Neural crest cell (in vitro differentiated cells): ENCODE measurements at regions not wholly inside any gene's neighbourhood (a gene's known extent, or its start where the extent isn't known, plus 50 kb on each side); places are given as distances from the start of the nearest gene placed in this dataset.

Experiments used
- DNase-seq: peaks from one replicate; pipeline ENCODE4 v3.0.0; 2021; ENCODE audit warnings: low read depth, mixed read lengths, low spot score
- H3K27ac Mint-ChIP-seq: one replicate; pipeline ENCODE4 v1.8.0; 2021; ENCODE audit warnings: mild to moderate bottlenecking, mixed read lengths; ENCODE audit not compliant: unreplicated experiment
- H3K27me3 Mint-ChIP-seq: 2 replicates; pipeline ENCODE4 v1.8.0; 2021; ENCODE audit warnings: low read depth, mild to moderate bottlenecking, mixed read lengths
- H3K36me3 Mint-ChIP-seq: 2 replicates; pipeline ENCODE4 v1.8.0; 2021; ENCODE audit warnings: low read depth, mild to moderate bottlenecking, mixed read lengths
- H3K4me1 Mint-ChIP-seq: 2 replicates; pipeline ENCODE4 v1.8.0; 2021; ENCODE audit warnings: mixed read lengths
- H3K4me3 Mint-ChIP-seq: one replicate; pipeline ENCODE4 v1.8.0; 2021; ENCODE audit warnings: mild to moderate bottlenecking, mixed read lengths
- H3K9me3 Mint-ChIP-seq: 2 replicates; pipeline ENCODE4 v1.8.0; 2021; ENCODE audit warnings: mixed read lengths
- TF ChIP-seq, protein P1 (sequence below): fragments of 200-600 bp; sonication (generic); conservative IDR thresholded peaks from 2 replicates; pipeline ENCODE4 v1.5.0; 2021; ENCODE audit warnings: antibody characterized with exemption, mild to moderate bottlenecking

DNA sequence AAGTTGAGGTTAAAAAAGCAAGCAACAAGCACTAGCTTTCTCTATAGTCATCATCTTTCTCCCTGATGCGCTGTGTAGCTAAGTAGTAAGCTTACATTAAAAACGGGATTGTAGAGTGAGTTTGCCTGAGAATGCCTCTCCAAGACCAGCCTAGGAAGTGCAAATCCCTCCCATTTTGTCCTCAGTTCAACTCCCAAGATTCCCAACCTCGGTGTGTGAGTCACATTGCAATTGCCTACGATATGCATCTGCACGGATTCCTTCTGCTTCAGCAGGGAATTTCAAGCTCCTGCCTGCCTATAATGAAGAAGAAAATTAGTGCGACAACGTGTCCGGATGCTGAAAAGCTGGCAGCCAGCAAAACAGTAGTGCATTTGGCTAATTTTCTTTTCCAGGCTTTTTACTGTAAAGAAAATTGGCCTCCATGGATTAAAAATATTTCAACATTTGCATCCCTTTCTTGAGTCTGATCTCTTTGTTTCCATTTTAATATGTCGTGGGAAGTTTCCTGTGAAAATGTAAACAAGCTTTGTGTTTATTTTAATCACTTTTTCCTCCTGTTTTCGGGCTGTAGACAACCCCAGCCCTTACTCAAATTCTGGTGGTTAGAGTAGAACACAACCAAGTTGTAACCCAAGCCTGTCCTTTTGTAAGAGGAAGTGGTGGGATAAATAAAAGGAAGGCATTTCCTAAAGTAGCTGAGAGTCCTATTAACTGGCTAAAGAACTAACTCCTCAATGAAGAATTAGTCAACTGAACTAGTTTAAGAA, 58.4 kb upstream of the TET2 start:
- H3K9me3 Mint-ChIP-seq = peaks cover 12% of the 10 kb centered on the region
- H3K36me3 Mint-ChIP-seq = no peaks in the 10 kb centered on the region
- no peak overlapping the region for H3K4me3 Mint-ChIP-seq
- DNase-seq = no peak
- no peak overlapping the region for H3K27ac Mint-ChIP-seq
- H3K4me1 Mint-ChIP-seq = no peaks in the 10 kb centered on the region
- TF ChIP-seq, protein P1, sequence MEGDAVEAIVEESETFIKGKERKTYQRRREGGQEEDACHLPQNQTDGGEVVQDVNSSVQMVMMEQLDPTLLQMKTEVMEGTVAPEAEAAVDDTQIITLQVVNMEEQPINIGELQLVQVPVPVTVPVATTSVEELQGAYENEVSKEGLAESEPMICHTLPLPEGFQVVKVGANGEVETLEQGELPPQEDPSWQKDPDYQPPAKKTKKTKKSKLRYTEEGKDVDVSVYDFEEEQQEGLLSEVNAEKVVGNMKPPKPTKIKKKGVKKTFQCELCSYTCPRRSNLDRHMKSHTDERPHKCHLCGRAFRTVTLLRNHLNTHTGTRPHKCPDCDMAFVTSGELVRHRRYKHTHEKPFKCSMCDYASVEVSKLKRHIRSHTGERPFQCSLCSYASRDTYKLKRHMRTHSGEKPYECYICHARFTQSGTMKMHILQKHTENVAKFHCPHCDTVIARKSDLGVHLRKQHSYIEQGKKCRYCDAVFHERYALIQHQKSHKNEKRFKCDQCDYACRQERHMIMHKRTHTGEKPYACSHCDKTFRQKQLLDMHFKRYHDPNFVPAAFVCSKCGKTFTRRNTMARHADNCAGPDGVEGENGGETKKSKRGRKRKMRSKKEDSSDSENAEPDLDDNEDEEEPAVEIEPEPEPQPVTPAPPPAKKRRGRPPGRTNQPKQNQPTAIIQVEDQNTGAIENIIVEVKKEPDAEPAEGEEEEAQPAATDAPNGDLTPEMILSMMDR = no peak
- peaks cover 19% of the 10 kb centered on the region for H3K27me3 Mint-ChIP-seq

DNA sequence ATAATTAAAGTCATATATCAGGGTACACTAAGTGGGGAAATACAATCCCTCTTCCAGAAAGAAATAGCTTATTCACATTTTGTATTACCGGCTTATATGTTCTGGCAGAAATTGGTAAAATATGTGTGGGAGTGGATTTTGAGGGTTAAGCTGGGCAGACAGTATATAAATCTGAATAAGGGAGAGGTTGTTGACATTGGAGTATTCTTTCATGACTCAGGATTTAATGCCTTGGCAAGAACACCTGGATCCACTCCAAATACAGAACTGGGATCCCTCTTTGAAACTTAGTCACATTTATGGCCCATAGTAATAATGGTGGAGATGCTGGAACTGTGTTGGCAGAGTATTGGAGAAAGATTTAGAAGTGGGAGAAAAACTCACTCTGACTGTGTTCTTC, 54.3 kb upstream of the TET2 start:
- Mint-ChIP-seq H3K4me1 (no peaks in the 10 kb centered on the region), H3K4me3 (no peak overlapping the region), H3K27me3 (peaks cover 6% of the 10 kb centered on the region), H3K27ac (no peak overlapping the region), H3K9me3 (peaks cover 14% of the 10 kb centered on the region), H3K36me3 (no peaks in the 10 kb centered on the region)
- no peak for DNase-seq
- TF ChIP-seq, protein P1 = no peak

DNA sequence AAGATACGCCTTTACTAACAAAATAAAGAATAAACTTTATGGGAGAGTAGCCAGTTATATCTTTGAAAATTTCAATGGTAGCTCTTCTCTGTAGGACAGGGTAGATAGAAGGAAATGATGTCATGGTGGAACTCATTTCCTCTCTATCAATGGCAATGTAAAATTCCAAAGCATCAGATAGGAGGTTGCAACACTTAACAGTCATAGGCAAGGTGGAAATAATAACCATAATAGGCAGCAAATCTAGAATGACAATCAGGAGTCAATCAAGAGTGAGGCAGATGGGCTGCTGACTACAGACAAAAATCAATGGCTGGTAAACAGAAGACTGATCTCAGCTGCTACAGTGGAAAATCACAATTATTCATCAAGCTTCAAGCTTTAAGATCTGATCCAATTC, 53.9 kb upstream of the TET2 start:
- peaks cover 2% of the 10 kb centered on the region for H3K27me3 Mint-ChIP-seq
- H3K4me1 Mint-ChIP-seq = no peaks in the 10 kb centered on the region
- H3K36me3 Mint-ChIP-seq = no peaks in the 10 kb centered on the region
- H3K27ac Mint-ChIP-seq = no peak overlapping the region
- peaks cover 14% of the 10 kb centered on the region for H3K9me3 Mint-ChIP-seq
- TF ChIP-seq, protein P1 = no peak
- no peak for DNase-seq
- no peak overlapping the region for H3K4me3 Mint-ChIP-seq

DNA sequence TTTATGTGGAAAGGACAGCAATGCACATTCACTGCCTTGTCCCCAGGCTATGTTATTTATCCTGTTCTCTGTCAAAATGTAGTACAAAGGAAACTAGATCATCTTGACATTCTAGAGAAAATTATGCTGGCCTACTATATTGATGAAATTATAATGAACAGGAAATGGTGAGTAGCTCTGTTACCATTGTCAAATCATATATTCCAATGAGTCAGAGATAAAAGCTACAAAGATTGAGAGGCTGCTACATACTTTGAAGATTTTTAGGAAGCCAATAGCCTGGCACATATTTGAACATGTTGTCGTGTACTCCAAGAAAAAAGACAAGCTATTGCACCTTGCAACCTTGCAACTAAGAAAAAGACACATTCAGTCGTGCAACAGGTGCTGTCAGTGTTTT, 52.7 kb upstream of the TET2 start:
- H3K27ac Mint-ChIP-seq = no peak overlapping the region
- DNase-seq = no peak
- H3K9me3 Mint-ChIP-seq = peaks cover 19% of the 10 kb centered on the region
- H3K36me3 Mint-ChIP-seq = no peaks in the 10 kb centered on the region
- H3K4me3 Mint-ChIP-seq = no peak overlapping the region
- H3K27me3 Mint-ChIP-seq = peaks cover 1% of the 10 kb centered on the region
- H3K4me1 Mint-ChIP-seq = no peaks in the 10 kb centered on the region
- TF ChIP-seq, protein P1 = no peak
